ENCODE measurements at regions not wholly inside any gene's neighbourhood (a gene's known extent, or its start where the extent isn't known, plus 50 kb on each side); places are given as distances from the start of the nearest gene placed in this dataset.

- H3K27me3 ChIP-seq (ENCODE audit: control insufficient read depth, insufficient read depth, low read length) = no peaks in the 10 kb centered on the region
- TF ChIP-seq CTCF (IDR thresholded peaks at IDR 0.05; ENCODE audit: insufficient read depth, low read length, poor library complexity, severe bottlenecking) = no peak
- H3K4me3 ChIP-seq (ENCODE audit: low read depth, low read length) = no peak overlapping the region
- H3K36me3 ChIP-seq (ENCODE audit: control insufficient read depth, insufficient read depth, low read length) = no peaks in the 10 kb centered on the region
- no peak for DNase-seq (ENCODE audit: low read depth)
Observed at GRCh38 chr9:88775559-88775958, 215.7 kb upstream of the S1PR3 start.

- TF ChIP-seq CTCF (IDR thresholded peaks at IDR 0.05; ENCODE audit: insufficient read depth, low read length, poor library complexity, severe bottlenecking) = no peak
- H3K36me3 ChIP-seq (ENCODE audit: control insufficient read depth, insufficient read depth, low read length) = no peaks in the 10 kb centered on the region
- H3K4me3 ChIP-seq (ENCODE audit: low read depth, low read length) = no peak overlapping the region
- H3K27me3 ChIP-seq (ENCODE audit: control insufficient read depth, insufficient read depth, low read length) = no peaks in the 10 kb centered on the region
- DNase-seq (ENCODE audit: low read depth) = no peak
Observed at GRCh38 chr9:88775966-88776365, 215.3 kb upstream of the S1PR3 start.

GRCh38 chr9:88776717-88777497 lies 214.4 kb upstream of the S1PR3 start:
- peak; percentile 71 for DNase-seq (ENCODE audit: low read depth)
- H3K4me3 ChIP-seq (ENCODE audit: low read depth, low read length) = no peak overlapping the region

GRCh38 chr9:88777498-88778312 lies 213.6 kb upstream of the S1PR3 start:
- Histone ChIP-seq H3K4me3 (ENCODE audit: low read depth, low read length) (no peak overlapping the region), H3K27me3 (ENCODE audit: control insufficient read depth, insufficient read depth, low read length) (no peaks in the 10 kb centered on the region), H3K36me3 (ENCODE audit: control insufficient read depth, insufficient read depth, low read length) (no peaks in the 10 kb centered on the region)
- no peak for DNase-seq (ENCODE audit: low read depth)
- TF ChIP-seq CTCF (IDR thresholded peaks at IDR 0.05; ENCODE audit: insufficient read depth, low read length, poor library complexity, severe bottlenecking) = no peak

More at GRCh38 chr9:88776717-88777497, 214.4 kb upstream of the S1PR3 start:
- Histone ChIP-seq H3K36me3 (ENCODE audit: control insufficient read depth, insufficient read depth, low read length) (no peaks in the 10 kb centered on the region), H3K27me3 (ENCODE audit: control insufficient read depth, insufficient read depth, low read length) (no peaks in the 10 kb centered on the region)
- no peak for TF ChIP-seq CTCF (IDR thresholded peaks at IDR 0.05; ENCODE audit: insufficient read depth, low read length, poor library complexity, severe bottlenecking)

- no peaks in the 10 kb centered on the region for H3K27me3 ChIP-seq (ENCODE audit: control insufficient read depth, insufficient read depth, low read length)
- no peak for DNase-seq (ENCODE audit: low read depth)
- peak; percentile 15 for TF ChIP-seq CTCF (IDR thresholded peaks at IDR 0.05; ENCODE audit: insufficient read depth, low read length, poor library complexity, severe bottlenecking)
Observed at GRCh38 chr9:88781628-88782391, 209.5 kb upstream of the S1PR3 start.

More at GRCh38 chr9:88781628-88782391, 209.5 kb upstream of the S1PR3 start:
- Histone ChIP-seq H3K4me3 (ENCODE audit: low read depth, low read length) (no peak overlapping the region), H3K36me3 (ENCODE audit: control insufficient read depth, insufficient read depth, low read length) (no peaks in the 10 kb centered on the region)
